ENCODE measurements at regions not wholly inside any gene's neighbourhood (a gene's known extent, or its start where the extent isn't known, plus 50 kb on each side); places are given as distances from the start of the nearest gene placed in this dataset.

DNA sequence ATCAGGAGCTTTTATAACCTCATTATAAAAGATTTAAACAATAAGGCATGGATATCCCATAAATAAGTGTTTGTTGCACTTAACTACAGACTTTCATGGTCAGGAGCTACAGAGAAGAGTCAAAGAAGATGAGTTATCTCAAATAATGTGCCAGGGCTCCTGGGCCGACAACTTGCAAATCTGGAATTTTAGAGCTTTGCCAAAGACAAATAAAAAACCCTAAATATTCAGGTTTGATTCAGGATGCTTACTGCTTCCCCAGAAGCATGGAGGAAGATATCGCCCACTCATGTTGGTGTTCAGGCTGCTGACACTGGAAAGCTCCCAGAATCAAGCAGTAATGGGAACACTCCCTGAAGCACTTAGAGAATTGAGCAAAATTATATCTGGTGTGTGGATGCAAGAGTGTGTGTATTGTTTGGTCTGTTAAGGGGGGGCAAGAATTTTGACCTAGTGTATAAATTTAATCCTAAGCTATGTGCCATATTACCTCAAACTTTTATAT is 176.9 kb upstream of the ESRRG start:
- H3K4me1 ChIP-seq (ENCODE audit: control insufficient read depth, low read length), result no peaks in the 10 kb centered on the region
- H3K9me2 ChIP-seq (replicated peaks; ENCODE audit: control insufficient read depth, low read length), result no peaks in the 10 kb centered on the region; the same call in 1 of the 2 replicates
- no peaks in the 10 kb centered on the region for H4K20me1 ChIP-seq (ENCODE audit: control insufficient read depth, insufficient read depth, low read depth, low read length)
- H3K27ac ChIP-seq (ENCODE audit: low read depth, low read length), result no peak overlapping the region
- H3F3A ChIP-seq (ENCODE audit: control insufficient read depth, insufficient read depth), result no peaks in the 10 kb centered on the region
- no peak overlapping the region for H3K4me3 ChIP-seq (ENCODE audit: low read length)
- no peaks in the 10 kb centered on the region for H3K27me3 ChIP-seq (ENCODE audit: control insufficient read depth, low read length)
- TF ChIP-seq, protein P1, sequence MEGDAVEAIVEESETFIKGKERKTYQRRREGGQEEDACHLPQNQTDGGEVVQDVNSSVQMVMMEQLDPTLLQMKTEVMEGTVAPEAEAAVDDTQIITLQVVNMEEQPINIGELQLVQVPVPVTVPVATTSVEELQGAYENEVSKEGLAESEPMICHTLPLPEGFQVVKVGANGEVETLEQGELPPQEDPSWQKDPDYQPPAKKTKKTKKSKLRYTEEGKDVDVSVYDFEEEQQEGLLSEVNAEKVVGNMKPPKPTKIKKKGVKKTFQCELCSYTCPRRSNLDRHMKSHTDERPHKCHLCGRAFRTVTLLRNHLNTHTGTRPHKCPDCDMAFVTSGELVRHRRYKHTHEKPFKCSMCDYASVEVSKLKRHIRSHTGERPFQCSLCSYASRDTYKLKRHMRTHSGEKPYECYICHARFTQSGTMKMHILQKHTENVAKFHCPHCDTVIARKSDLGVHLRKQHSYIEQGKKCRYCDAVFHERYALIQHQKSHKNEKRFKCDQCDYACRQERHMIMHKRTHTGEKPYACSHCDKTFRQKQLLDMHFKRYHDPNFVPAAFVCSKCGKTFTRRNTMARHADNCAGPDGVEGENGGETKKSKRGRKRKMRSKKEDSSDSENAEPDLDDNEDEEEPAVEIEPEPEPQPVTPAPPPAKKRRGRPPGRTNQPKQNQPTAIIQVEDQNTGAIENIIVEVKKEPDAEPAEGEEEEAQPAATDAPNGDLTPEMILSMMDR (IDR thresholded peaks at IDR 0.05; ENCODE audit: low read depth, low read length, poor library complexity, severe bottlenecking), result no peak
- TF ChIP-seq EZH2phosphoT487 (IDR thresholded peaks at IDR 0.05; ENCODE audit: borderline replicate concordance, low read length), result no peak
- H3K36me3 ChIP-seq (ENCODE audit: control insufficient read depth, low read length), result no peaks in the 10 kb centered on the region
- H3K4me2 ChIP-seq (ENCODE audit: low read length), result no peak overlapping the region
- no peaks in the 10 kb centered on the region for H3K79me2 ChIP-seq (ENCODE audit: control insufficient read depth, low read length)
- no peaks in the 10 kb centered on the region for H3K9me3 ChIP-seq (ENCODE audit: control insufficient read depth, insufficient read depth, low read length)

DNA sequence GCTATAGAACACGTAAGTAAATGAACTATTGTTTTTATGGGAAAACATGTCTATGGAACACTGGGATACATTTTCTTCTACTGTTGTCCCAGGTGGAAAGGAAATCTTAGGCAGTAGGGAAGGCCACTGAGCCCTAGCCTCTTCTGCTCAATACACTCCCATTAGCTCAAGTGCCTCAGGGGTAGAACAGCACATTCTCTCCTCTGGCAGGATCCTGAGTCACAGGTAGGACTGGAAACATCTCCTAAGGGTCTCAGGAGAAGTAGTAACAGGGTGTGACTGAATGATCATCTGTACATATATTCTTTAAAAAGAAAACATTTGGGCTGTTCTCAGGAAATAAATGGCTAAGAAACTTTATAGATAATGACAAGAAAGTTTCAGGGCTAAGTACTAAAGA is 175.6 kb upstream of the ESRRG start:
- no peak overlapping the region for H3K27ac ChIP-seq (ENCODE audit: low read depth, low read length)
- no peak overlapping the region for H3K4me2 ChIP-seq (ENCODE audit: low read length)
- no peaks in the 10 kb centered on the region for H3K9me3 ChIP-seq (ENCODE audit: control insufficient read depth, insufficient read depth, low read length)
- H3K79me2 ChIP-seq (ENCODE audit: control insufficient read depth, low read length), result no peaks in the 10 kb centered on the region
- TF ChIP-seq, protein P1 (IDR thresholded peaks at IDR 0.05; ENCODE audit: low read depth, low read length, poor library complexity, severe bottlenecking), result no peak
- TF ChIP-seq EZH2phosphoT487 (IDR thresholded peaks at IDR 0.05; ENCODE audit: borderline replicate concordance, low read length), result no peak
- no peaks in the 10 kb centered on the region for H3K4me1 ChIP-seq (ENCODE audit: control insufficient read depth, low read length)
- no peaks in the 10 kb centered on the region for H3K27me3 ChIP-seq (ENCODE audit: control insufficient read depth, low read length)
- no peak overlapping the region for H3K4me3 ChIP-seq (ENCODE audit: low read length)
- no peaks in the 10 kb centered on the region for H3F3A ChIP-seq (ENCODE audit: control insufficient read depth, insufficient read depth)
- no peaks in the 10 kb centered on the region for H4K20me1 ChIP-seq (ENCODE audit: control insufficient read depth, insufficient read depth, low read depth, low read length)
- H3K9me2 ChIP-seq (replicated peaks; ENCODE audit: control insufficient read depth, low read length), result no peaks in the 10 kb centered on the region; the same call in 1 of the 2 replicates
- no peaks in the 10 kb centered on the region for H3K36me3 ChIP-seq (ENCODE audit: control insufficient read depth, low read length)

DNA sequence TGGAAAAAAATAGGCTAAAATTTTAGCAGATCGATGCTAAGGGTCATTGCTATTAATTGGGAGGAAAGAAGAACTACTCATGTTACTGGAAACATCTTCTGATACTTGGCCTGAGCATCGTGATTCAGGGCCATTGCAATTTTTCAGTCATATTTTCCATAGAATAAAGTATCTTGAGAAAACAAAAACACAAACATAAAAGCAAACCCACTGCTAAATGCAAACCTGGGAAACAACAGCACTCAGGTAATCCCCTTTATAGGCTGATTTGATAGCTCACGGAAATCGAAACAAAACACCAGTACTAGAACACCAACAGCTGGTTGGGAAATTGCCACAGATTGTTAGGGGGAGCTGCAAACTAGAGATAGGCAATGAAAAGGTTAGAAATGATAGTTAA is 172.9 kb upstream of the ESRRG start:
- Histone ChIP-seq H3K4me2 (ENCODE audit: low read length) (no peak overlapping the region), H3K27me3 (ENCODE audit: control insufficient read depth, low read length) (no peaks in the 10 kb centered on the region), H3K36me3 (ENCODE audit: control insufficient read depth, low read length) (no peaks in the 10 kb centered on the region), H3K79me2 (ENCODE audit: control insufficient read depth, low read length) (no peaks in the 10 kb centered on the region), H4K20me1 (ENCODE audit: control insufficient read depth, insufficient read depth, low read depth, low read length) (no peaks in the 10 kb centered on the region), H3K4me1 (ENCODE audit: control insufficient read depth, low read length) (no peaks in the 10 kb centered on the region), H3K27ac (ENCODE audit: low read depth, low read length) (no peak overlapping the region), H3K9me3 (ENCODE audit: control insufficient read depth, insufficient read depth, low read length) (no peaks in the 10 kb centered on the region), H3K9me2 (replicated peaks; ENCODE audit: control insufficient read depth, low read length) (no peaks in the 10 kb centered on the region; the same call in 1 of the 2 replicates), H3F3A (ENCODE audit: control insufficient read depth, insufficient read depth) (no peaks in the 10 kb centered on the region), H3K4me3 (ENCODE audit: low read length) (no peak overlapping the region)
- TF ChIP-seq EZH2phosphoT487 (IDR thresholded peaks at IDR 0.05; ENCODE audit: borderline replicate concordance, low read length), result no peak
- TF ChIP-seq, protein P1 (IDR thresholded peaks at IDR 0.05; ENCODE audit: low read depth, low read length, poor library complexity, severe bottlenecking), result no peak

Data from DOHH2 (cell line).